BE2C (cell line): ENCODE measurements at regions not wholly inside any gene's neighbourhood (a gene's known extent, or its start where the extent isn't known, plus 50 kb on each side); places are given as distances from the start of the nearest gene placed in this dataset.

Experiments used
- DNase-seq: peaks from one replicate; pipeline ENCODE4 v3.0.0-alpha.2; 2020
- H3K27me3 ChIP-seq: fragments of 250-450 bp; sonication (Bioruptor Pico); 2 replicates; pipeline ENCODE4 v1.5.1; 2020; ENCODE audit warnings: mild to moderate bottlenecking
- H3K36me3 ChIP-seq: fragments of 250-450 bp; sonication (Bioruptor Pico); 2 replicates; pipeline ENCODE4 v1.5.1; 2020; ENCODE audit warnings: mild to moderate bottlenecking
- H3K4me1 ChIP-seq: fragments of 250-450 bp; sonication (Bioruptor Pico); 2 replicates; pipeline ENCODE4 v1.5.1; 2020
- H3K4me3 ChIP-seq: 2 replicates; pipeline ENCODE4 v1.5.1; 2011; ENCODE audit warnings: low read depth, low read length
- H3K9me3 ChIP-seq: fragments of 250-450 bp; sonication (Bioruptor Pico); 2 replicates; pipeline ENCODE4 v1.5.1; 2020
- TF ChIP-seq, protein P1 (sequence below): IDR thresholded peaks from 2 replicates; pipeline ENCODE4 v1.5.1; 2012; ENCODE audit warnings: mild to moderate bottlenecking, low read depth, low read length

DNA sequence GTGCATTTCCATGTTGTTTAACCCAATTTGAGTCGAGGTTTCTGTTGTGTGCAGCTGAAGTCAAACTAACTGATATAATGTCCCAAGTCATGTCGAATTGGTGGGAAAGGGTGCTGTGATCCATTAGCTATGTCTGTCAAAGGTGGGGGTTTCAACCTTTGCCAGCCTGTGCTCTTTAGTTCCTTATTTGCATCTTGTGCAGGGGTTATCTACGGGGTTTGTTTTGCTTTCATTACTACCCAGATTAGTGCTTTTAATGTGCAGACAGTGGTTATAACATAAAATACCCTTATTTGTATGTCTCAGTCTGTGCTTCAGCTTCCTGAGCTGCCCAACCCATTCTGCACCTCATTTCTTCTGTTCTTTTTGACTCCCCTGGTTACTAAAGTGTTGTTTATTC is 271.9 kb upstream of the CXCR4 start:
- H3K27me3 ChIP-seq = no peaks in the 10 kb centered on the region

DNA sequence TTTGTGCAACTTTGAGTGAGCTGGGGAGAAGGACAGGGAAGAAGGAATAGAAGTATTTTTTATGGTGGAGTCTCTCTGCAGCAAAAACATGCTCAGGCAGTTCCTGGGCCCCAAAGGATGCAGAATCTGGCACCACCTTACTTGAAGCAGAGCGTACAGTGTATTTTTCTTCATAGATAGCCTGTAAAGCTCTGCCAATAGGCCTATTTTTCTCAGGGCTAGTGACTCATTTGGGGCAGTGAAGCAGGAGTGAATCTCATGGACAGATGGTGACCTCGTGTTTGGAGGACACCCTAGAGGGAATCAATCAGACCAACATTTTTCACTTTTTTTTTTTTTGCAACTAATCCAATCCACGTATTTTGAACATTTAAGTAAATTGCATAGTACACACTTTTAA is 268.1 kb upstream of the CXCR4 start:
- no peaks in the 10 kb centered on the region for H3K4me1 ChIP-seq
- DNase-seq = no peak
- no peak overlapping the region for H3K4me3 ChIP-seq
- no peaks in the 10 kb centered on the region for H3K36me3 ChIP-seq
- TF ChIP-seq, protein P1, sequence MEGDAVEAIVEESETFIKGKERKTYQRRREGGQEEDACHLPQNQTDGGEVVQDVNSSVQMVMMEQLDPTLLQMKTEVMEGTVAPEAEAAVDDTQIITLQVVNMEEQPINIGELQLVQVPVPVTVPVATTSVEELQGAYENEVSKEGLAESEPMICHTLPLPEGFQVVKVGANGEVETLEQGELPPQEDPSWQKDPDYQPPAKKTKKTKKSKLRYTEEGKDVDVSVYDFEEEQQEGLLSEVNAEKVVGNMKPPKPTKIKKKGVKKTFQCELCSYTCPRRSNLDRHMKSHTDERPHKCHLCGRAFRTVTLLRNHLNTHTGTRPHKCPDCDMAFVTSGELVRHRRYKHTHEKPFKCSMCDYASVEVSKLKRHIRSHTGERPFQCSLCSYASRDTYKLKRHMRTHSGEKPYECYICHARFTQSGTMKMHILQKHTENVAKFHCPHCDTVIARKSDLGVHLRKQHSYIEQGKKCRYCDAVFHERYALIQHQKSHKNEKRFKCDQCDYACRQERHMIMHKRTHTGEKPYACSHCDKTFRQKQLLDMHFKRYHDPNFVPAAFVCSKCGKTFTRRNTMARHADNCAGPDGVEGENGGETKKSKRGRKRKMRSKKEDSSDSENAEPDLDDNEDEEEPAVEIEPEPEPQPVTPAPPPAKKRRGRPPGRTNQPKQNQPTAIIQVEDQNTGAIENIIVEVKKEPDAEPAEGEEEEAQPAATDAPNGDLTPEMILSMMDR = no peak
- H3K27me3 ChIP-seq = no peaks in the 10 kb centered on the region
- H3K9me3 ChIP-seq = no peaks in the 10 kb centered on the region

More for the DNA sequence above, 271.9 kb upstream of the CXCR4 start:
- H3K36me3 ChIP-seq = no peaks in the 10 kb centered on the region
- H3K4me1 ChIP-seq = no peaks in the 10 kb centered on the region
- H3K4me3 ChIP-seq = no peak overlapping the region
- TF ChIP-seq, protein P1 = no peak
- no peaks in the 10 kb centered on the region for H3K9me3 ChIP-seq
- DNase-seq = no peak

DNA sequence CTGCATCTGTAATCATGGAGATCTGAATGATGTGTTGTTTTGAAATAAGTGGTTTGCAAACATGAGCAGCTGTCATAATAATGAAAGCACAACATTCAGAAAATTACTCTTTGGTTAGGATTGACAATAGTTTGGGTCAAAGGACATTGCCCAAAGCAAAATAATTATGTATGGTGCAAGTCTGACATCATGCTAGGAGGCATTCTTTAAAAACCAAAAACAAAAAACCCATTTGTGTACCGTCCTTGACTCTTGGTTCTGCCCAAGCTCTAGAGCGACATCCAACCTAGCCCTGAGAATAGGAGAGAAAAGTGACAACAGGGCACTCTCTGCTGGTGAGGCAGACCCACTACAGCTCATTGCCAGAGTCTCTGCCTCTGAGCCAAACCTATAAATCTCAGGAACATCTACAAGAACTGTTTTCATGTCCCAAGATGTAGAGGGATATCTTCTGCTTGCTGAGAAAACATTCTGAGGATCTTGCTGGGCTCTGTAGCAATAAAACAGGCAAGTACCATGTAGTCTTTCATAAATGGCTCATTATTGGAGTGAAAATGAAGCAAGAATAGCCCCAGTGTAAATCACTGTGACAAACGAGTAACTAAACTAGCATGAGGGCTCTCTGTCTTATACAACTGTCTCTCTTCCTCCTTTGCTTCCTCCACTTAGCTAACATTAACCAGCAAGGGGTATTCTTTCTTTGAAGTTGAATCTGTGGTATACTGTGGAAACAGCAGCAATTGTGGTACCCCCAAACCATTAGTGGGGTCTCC is 266.8 kb upstream of the CXCR4 start:
- no peak overlapping the region for H3K4me3 ChIP-seq
- no peaks in the 10 kb centered on the region for H3K9me3 ChIP-seq
- H3K27me3 ChIP-seq = no peaks in the 10 kb centered on the region
- H3K4me1 ChIP-seq = no peaks in the 10 kb centered on the region
- no peaks in the 10 kb centered on the region for H3K36me3 ChIP-seq
- peak; percentile 26 for DNase-seq
- TF ChIP-seq, protein P1 = peak; percentile 68

DNA sequence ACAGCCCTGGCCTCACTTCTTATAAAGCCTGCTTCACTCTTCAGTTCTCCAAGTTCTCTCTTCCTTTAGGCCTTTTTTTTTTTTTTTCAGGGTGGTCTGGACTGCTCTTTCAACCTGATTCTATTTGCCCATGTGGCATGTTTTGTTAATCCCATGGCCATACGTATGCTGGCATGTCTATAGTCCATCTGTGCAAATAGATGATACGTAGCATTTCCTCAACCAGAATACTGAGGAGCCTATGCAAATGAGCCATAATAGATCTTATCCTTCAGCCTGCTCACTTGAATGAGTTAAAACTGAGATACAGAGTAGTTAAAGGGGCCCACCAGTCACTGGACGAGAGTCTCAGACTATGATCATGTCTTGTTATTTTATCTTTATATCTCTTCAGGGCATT is 265.2 kb upstream of the CXCR4 start:
- no peak overlapping the region for H3K4me3 ChIP-seq
- no peak for DNase-seq
- TF ChIP-seq, protein P1 = no peak

DNA sequence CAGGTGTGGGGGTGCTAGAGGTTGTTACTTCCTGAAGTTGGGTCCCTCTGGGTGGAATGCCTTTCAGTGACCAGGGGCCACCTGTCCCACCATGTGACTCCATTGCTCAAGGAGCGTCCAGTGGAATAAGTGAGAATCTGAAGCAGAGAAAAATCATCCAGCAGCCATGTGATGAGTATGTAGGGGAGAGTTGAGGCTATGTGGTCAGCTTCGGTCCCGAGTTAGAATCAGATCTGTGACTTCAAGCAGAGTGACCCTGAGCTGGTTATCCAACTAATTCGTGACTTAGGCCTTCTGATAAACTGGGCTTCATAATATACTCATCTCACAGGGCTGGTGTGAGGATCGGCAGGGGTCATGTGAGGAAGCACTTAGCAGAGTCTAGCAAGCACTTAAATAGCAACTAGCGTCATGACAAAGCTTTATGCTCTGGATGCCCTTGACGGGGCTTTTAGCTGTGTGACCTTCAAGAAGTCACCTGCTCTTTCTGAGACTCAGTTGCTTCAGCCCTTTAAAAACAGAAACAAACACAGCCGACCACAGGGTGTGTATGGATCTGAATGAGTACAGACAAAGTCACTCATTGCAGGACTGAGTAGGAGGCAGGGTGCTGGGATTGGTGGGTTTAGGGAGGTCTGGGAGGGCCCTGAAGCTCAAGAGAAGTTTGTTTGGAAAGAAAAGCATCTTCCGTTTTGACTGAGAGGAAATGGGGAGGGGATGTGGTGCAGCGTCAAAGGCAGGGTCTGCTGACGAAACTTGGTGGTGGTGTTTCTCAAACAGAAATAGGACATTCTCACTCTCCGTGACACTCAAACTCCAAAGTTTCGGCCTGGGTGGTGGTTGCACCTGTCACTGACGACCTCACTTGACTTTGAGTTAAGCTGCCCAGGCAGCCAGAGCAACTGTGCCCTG is 264.0 kb upstream of the CXCR4 start:
- no peak for DNase-seq

More for the DNA sequence above, 265.2 kb upstream of the CXCR4 start:
- H3K4me1 ChIP-seq = no peaks in the 10 kb centered on the region
- no peaks in the 10 kb centered on the region for H3K9me3 ChIP-seq
- no peaks in the 10 kb centered on the region for H3K27me3 ChIP-seq
- H3K36me3 ChIP-seq = no peaks in the 10 kb centered on the region

More for the DNA sequence above, 264.0 kb upstream of the CXCR4 start:
- TF ChIP-seq, protein P1 = no peak
- Histone ChIP-seq H3K4me1 (no peaks in the 10 kb centered on the region), H3K4me3 (no peak overlapping the region), H3K9me3 (no peaks in the 10 kb centered on the region), H3K36me3 (no peaks in the 10 kb centered on the region), H3K27me3 (no peaks in the 10 kb centered on the region)
